LNCAP (cell line): ENCODE measurements at regions not wholly inside any gene's neighbourhood (a gene's known extent, or its start where the extent isn't known, plus 50 kb on each side); places are given as distances from the start of the nearest gene placed in this dataset.

ENCODE experiments used
- TF ChIP-seq, protein P1 (sequence below): fragments of 450-650 bp; IDR thresholded peaks from 2 replicates; pipeline ENCODE4 v1.5.1; 2017; ENCODE audit warnings: mild to moderate bottlenecking

DNA sequence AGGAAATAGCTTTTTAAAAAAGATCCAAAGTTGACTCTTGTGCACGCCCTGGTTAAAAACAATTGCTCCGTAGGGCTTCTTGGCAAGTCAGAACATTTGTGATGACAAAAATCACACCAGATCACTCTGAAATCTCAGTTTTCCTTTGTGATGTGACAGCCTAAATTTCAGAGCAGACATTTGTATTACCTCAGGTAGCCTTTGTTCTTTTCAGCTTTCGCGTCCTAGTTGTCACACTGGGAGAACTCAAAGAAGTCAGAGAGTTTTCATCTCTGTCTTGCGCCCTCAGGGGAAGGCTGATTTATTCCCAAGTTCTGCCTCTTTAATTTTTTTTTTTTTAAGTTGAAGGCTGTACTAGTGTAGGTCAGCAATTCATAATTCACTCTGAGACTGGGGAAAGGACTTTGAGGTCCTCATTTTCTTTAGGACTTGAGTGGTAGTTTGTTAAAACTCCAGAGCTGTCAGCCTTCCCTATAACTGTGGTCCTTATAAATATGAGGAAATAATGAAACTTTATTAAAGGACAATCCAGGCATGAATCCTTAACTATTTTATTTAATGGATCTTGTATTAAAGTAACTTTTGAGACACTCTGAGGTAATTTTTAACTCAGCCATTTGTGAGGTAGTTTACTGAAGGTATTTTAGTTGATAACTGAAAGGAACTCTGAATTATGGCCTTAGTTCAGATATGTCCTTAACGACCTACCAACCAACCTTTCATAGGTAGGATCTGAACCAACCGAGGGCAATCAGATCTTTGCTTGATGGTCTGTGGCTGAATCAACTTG lies 525.1 kb upstream of the FAM98A start:
- TF ChIP-seq, protein P1, sequence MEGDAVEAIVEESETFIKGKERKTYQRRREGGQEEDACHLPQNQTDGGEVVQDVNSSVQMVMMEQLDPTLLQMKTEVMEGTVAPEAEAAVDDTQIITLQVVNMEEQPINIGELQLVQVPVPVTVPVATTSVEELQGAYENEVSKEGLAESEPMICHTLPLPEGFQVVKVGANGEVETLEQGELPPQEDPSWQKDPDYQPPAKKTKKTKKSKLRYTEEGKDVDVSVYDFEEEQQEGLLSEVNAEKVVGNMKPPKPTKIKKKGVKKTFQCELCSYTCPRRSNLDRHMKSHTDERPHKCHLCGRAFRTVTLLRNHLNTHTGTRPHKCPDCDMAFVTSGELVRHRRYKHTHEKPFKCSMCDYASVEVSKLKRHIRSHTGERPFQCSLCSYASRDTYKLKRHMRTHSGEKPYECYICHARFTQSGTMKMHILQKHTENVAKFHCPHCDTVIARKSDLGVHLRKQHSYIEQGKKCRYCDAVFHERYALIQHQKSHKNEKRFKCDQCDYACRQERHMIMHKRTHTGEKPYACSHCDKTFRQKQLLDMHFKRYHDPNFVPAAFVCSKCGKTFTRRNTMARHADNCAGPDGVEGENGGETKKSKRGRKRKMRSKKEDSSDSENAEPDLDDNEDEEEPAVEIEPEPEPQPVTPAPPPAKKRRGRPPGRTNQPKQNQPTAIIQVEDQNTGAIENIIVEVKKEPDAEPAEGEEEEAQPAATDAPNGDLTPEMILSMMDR: no peak

DNA sequence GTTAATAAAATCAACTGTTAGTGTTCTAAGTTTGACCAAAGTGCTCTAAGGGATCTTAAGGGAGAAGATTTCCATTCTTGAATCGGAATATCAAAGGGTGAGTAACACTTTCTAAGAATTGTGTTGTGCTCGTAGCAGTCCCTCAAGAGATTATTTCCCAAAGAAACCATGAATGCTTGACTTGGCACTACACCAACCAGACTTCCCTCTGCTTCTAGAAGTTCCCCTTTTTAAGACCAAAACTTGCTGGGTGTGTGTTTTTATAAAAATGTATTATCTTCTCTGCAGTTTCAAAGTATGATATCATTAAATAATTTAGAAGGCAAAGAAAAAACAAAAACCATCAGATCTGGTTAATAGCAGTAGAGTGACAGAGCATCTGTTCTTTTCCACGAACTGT lies 522.0 kb upstream of the FAM98A start:
- TF ChIP-seq, protein P1: no peak

DNA sequence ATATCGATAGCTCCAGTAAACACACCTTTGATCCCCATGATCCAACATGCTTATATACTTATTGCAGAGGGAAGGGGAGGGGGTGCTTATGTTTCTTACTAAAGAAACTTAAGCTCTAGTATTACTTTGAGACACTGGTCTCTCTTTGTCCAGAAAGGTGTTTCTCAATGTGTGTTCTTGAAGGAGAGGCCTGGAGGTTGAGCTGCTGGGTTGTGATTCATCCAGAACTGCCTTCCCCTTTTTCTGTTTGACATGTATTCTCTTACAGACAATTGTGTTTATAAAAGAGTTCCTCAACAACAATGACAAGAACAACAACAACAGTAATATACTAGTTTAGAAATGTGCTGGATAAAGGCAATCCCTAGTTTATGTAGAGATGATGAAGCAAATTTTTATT lies 516.0 kb upstream of the FAM98A start:
- TF ChIP-seq, protein P1: no peak

DNA sequence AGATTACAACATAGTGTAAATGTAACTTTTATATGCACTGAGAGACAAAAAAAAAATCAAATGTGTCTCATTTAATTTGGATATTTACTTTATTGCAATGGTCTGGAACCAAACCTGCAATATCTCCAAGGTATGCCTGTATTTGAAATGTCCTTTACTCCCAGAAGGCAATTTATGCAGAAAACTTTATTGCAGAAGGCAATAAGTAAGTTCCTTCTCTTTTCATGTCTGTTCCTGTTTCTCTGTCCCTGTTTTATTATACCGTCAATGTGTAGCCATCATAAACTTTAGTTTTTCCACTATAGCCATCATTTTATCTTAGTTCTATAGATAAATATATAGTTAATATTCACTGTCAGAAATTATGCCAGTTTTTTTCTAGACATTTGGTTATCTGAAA lies 513.1 kb upstream of the FAM98A start:
- TF ChIP-seq, protein P1: no peak

DNA sequence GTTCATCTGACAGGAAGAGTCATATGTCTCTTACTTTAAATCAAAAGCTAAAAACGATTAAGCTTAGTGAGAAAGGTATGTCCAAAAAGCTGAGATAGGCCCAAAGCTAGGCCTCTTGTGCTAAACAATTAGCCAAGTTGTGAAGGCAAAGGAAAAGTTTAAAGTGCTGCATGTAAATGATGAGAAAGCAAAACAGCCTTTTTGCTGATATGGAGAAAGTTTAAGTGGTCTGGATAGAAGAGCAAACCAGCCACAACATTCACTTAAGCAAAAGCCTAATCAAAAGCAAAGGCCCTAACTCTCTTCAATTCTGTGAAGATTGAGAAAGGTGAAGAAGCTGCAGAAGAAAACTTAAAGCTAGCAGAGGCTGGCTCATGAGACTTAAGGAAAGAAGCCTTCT lies 511.3 kb upstream of the FAM98A start:
- TF ChIP-seq, protein P1: no peak

DNA sequence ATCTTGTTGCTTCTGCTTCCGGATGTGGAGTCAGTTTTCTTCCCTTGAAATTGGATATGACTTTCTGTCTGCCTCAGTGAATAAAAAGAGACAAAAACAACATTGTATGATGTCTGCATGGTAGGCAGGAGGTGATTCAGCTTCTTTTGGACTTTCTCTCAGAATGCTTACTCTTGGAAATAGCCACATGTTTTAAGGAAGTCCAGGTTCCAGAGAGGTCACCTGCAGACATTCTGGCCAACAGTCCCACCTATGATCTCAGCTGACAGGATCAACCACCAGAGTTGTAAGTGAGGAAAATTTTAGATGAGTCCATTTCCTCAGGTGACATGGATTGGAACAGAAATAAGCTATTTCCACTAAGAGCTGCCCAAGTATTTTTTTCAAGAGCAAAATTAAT lies 508.7 kb upstream of the FAM98A start:
- TF ChIP-seq, protein P1: no peak

DNA sequence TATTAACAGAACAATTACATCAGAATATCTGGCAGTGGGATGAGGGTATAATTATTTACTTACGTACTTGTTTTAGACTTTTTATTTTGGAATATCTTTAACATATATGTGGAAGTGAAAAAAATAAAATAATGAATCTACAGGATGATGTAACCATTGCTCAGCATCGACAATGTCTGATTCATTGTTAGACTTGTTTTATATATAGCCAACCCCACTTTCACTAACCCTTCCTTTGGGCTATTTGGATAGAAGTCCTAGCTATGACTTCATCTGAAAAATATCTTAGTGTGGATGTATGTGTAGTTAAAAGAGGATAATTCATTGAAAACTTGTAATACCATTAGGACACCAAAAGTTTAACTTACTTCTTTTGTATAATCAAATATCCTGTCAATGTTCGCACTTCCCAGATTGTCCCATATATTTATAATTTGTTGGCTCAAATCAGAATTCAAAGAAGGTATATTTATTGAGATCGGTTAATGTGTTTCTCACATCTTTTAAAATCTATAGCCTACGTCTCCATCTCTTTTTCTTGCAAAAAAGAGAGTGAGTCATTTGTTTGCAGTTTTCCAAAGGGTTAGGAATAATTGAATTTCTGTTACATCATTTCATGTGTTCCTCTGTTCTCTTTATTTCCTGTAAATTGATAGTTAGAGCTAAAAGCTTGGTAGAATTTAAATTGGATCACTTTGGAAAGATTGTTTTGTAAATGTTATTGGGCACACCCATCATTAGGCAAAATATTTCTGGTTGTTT lies 506.1 kb upstream of the FAM98A start:
- TF ChIP-seq, protein P1: no peak
